Adrenal gland (tissue), 9 donors: ENCODE measurements at regions not wholly inside any gene's neighbourhood (a gene's known extent, or its start where the extent isn't known, plus 50 kb on each side); places are given as distances from the start of the nearest gene placed in this dataset.
A peak's percentile ranks its signal among the peaks of the same experiment; 100 is the strongest.

Source experiments
- DNase-seq, 7 donors: peaks; one replicate each; pipeline ENCODE4 v3.0.0-alpha.2; 2019 to 2020
- H3K27ac ChIP-seq, 5 donors: fragments of 200-600 bp; sonication (generic) in 4 of 5; 1 replicate in 3 of 5; 2 replicates in 2 of 5; pipeline versions ENCODE4 v1.5.1 to v1.8.0; 2016 to 2020; ENCODE audit warnings: mild to moderate bottlenecking in 1 of 5
- H3K27me3 ChIP-seq: fragments of 200-600 bp; 2 replicates; pipeline ENCODE4 v1.8.0; 2021
- H3K36me3 ChIP-seq, 2 donors: fragments of 200-600 bp; replicated peaks in 1 of 2; 1 replicate in 1 of 2; 2 replicates in 1 of 2; pipeline versions ENCODE4 v1.5.1 to v1.8.0; 2018 to 2022
- H3K4me1 ChIP-seq, 2 donors: fragments of 200-600 bp; replicated peaks in 1 of 2; 1 replicate in 1 of 2; 2 replicates in 1 of 2; pipeline versions ENCODE4 v1.5.1 to v1.8.0; 2018 to 2021
- H3K4me3 ChIP-seq, 4 donors: fragments of 200-600 bp; sonication (generic) in 3 of 4; one replicate each; pipeline ENCODE4 v1.5.1; 2016 to 2018
- H3K9me3 ChIP-seq, 3 donors: fragments of 200-600 bp; sonication (generic) in 1 of 3; replicated peaks in 1 of 3; 1 replicate in 2 of 3; 2 replicates in 1 of 3; pipeline versions ENCODE4 v1.5.1 to v1.8.0; 2016 to 2021
- POLR2A ChIP-seq, 2 donors: fragments of 450-650 bp; IDR thresholded peaks; one replicate each; pipeline ENCODE4 v1.6.1; 2017; ENCODE audit warnings: antibody characterized with exemption in 2 of 2, mild to moderate bottlenecking in 2 of 2, moderate library complexity in 1 of 2
- WGBS, 4 donors: extraction: QIAGEN DNeasy Blood & Tissue Kit in 2 of 4; methylation state at CpG; one replicate each; pipeline versions ENCODE4 v1.1.5 to v1.1.7; 2013 to 2017; 5-methylcytosine and 5-hydroxymethylcytosine counted together
- intact Hi-C, 2 donors: fragments of 100-400 bp; cut with DNase I; formaldehyde crosslinking; loops; one replicate each; pipeline versions ENCODE4 v1.14.1 to v1.15.0; 2022 to 2023
- TF ChIP-seq, protein P1 (sequence below), 6 experiments: fragments of 450-650 bp in 4 of 6; fragments of 200-600 bp in 2 of 6; sonication (generic) in 1 of 6; IDR thresholded peaks; 1 replicate in 5 of 6; 2 replicates in 1 of 6; pipeline versions ENCODE4 v1.5.1 to v1.8.0; 2016 to 2021; ENCODE audit warnings: antibody characterized with exemption in 6 of 6, mild to moderate bottlenecking in 2 of 6, moderate library complexity in 1 of 6
- donor health status: healthy with polysubstance abuse.
- donor health status: Bipolar disorder and iron deficiency.
- donor health status: DM: yes; HTN: yes; CAD: no.
- donor health status: DM: no; HTN: no; CAD: no.
- donor health status: DM: no; HTN: no; CAD: no.

- no peaks in the 10 kb centered on the region for H3K9me3 ChIP-seq
- peak overlapping the region in 1 of 4 donors; percentile 52 for H3K4me3 ChIP-seq
- H3K4me1 ChIP-seq = peaks cover 0 to 5% of the 10 kb centered on the region in 2 donors
- no peaks in the 10 kb centered on the region for H3K36me3 ChIP-seq
- no peak for DNase-seq
- intact Hi-C loops = no loop called here
- TF ChIP-seq POLR2A (IDR thresholded peaks at IDR 0.05) = no peak
- TF ChIP-seq, protein P1, sequence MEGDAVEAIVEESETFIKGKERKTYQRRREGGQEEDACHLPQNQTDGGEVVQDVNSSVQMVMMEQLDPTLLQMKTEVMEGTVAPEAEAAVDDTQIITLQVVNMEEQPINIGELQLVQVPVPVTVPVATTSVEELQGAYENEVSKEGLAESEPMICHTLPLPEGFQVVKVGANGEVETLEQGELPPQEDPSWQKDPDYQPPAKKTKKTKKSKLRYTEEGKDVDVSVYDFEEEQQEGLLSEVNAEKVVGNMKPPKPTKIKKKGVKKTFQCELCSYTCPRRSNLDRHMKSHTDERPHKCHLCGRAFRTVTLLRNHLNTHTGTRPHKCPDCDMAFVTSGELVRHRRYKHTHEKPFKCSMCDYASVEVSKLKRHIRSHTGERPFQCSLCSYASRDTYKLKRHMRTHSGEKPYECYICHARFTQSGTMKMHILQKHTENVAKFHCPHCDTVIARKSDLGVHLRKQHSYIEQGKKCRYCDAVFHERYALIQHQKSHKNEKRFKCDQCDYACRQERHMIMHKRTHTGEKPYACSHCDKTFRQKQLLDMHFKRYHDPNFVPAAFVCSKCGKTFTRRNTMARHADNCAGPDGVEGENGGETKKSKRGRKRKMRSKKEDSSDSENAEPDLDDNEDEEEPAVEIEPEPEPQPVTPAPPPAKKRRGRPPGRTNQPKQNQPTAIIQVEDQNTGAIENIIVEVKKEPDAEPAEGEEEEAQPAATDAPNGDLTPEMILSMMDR (IDR thresholded peaks at IDR 0.05) = no peak
- WGBS, 4 donors = 20 to 26% (median 22%) methylated on average over 22 of the region's 22 CpGs
- peaks cover 2% of the 10 kb centered on the region for H3K27me3 ChIP-seq
- H3K27ac ChIP-seq = peak overlapping the region in 2 of 5 donors; percentile 17 to 67
Measured at GRCh38 chr5:88666761-88667495, 216.1 kb downstream of the MEF2C start.

- Histone ChIP-seq H3K36me3 (no peaks in the 10 kb centered on the region), H3K9me3 (no peaks in the 10 kb centered on the region), H3K4me3 (no peak overlapping the region), H3K27ac (no peak overlapping the region), H3K27me3 (no peaks in the 10 kb centered on the region), H3K4me1 (peaks cover 0 to 14% of the 10 kb centered on the region in 2 donors)
- TF ChIP-seq POLR2A (IDR thresholded peaks at IDR 0.05) = no peak
- TF ChIP-seq, protein P1 (IDR thresholded peaks at IDR 0.05) = no peak
- DNase-seq = no peak
- WGBS, 4 donors = 23 to 46% (median 30%) methylated on average over 17 of the region's 17 CpGs
- intact Hi-C loops = no loop called here
Measured at GRCh38 chr5:88665750-88666215, 217.2 kb downstream of the MEF2C start.

- TF ChIP-seq POLR2A (IDR thresholded peaks at IDR 0.05) = no peak
- TF ChIP-seq, protein P1 (IDR thresholded peaks at IDR 0.05) = no peak
- Histone ChIP-seq H3K27me3 (no peaks in the 10 kb centered on the region), H3K4me3 (no peak overlapping the region), H3K4me1 (peaks cover 0 to 20% of the 10 kb centered on the region in 2 donors), H3K27ac (no peak overlapping the region), H3K36me3 (no peaks in the 10 kb centered on the region), H3K9me3 (no peaks in the 10 kb centered on the region)
- intact Hi-C loops = no loop called here
- WGBS, 4 donors = 36 to 81% (median 50%) methylated on average over 2 of the region's 2 CpGs
- DNase-seq = no peak
Measured at GRCh38 chr5:88664645-88665044, 218.3 kb downstream of the MEF2C start.

- peaks cover 0 to 20% of the 10 kb centered on the region in 2 donors for H3K4me1 ChIP-seq
- TF ChIP-seq, protein P1 (IDR thresholded peaks at IDR 0.05) = no peak
- no peak for TF ChIP-seq POLR2A (IDR thresholded peaks at IDR 0.05)
Measured at GRCh38 chr5:88663793-88664216, 219.2 kb downstream of the MEF2C start.

More at GRCh38 chr5:88663793-88664216, 219.2 kb downstream of the MEF2C start:
- no peak overlapping the region for H3K27ac ChIP-seq
- no peaks in the 10 kb centered on the region for H3K36me3 ChIP-seq
- 32 to 55% (median 42%) methylated on average over 7 of the region's 7 CpGs for WGBS, 4 donors
- no peak overlapping the region for H3K4me3 ChIP-seq
- no peak for DNase-seq
- intact Hi-C loops = no loop called here
- H3K9me3 ChIP-seq = no peaks in the 10 kb centered on the region
- H3K27me3 ChIP-seq = no peaks in the 10 kb centered on the region
